ENCODE measurements at regions not wholly inside any gene's neighbourhood (a gene's known extent, or its start where the extent isn't known, plus 50 kb on each side); places are given as distances from the start of the nearest gene placed in this dataset.

- no peak for TF ChIP-seq CTCF (conservative IDR thresholded peaks at IDR 0.05)
- peaks cover 2% of the 10 kb centered on the region for H3K9me3 Mint-ChIP-seq
- H3K27me3 Mint-ChIP-seq = no peaks in the 10 kb centered on the region
- no peak overlapping the region for H3K27ac Mint-ChIP-seq
- no peak for DNase-seq (ENCODE audit: extremely low spot score, unreplicated experiment)
- H3K4me1 Mint-ChIP-seq (ENCODE audit: unreplicated experiment) = no peaks in the 10 kb centered on the region
- H3K4me3 Mint-ChIP-seq = no peak overlapping the region
- H3K36me3 Mint-ChIP-seq = no peaks in the 10 kb centered on the region
These were observed 377.7 kb upstream of the NUPR2 start for GRCh38 chr7:56493704-56494450.

- no peaks in the 10 kb centered on the region for H3K4me1 Mint-ChIP-seq (ENCODE audit: unreplicated experiment)
- no peaks in the 10 kb centered on the region for H3K27me3 Mint-ChIP-seq
- no peak for TF ChIP-seq CTCF (conservative IDR thresholded peaks at IDR 0.05)
- H3K27ac Mint-ChIP-seq = no peak overlapping the region
- no peak overlapping the region for H3K4me3 Mint-ChIP-seq
- H3K9me3 Mint-ChIP-seq = peaks cover 4% of the 10 kb centered on the region
- no peak for DNase-seq (ENCODE audit: extremely low spot score, unreplicated experiment)
- H3K36me3 Mint-ChIP-seq = no peaks in the 10 kb centered on the region
These were observed 377.0 kb upstream of the NUPR2 start for GRCh38 chr7:56493196-56493595.

- no peaks in the 10 kb centered on the region for H3K27me3 Mint-ChIP-seq
- H3K4me3 Mint-ChIP-seq = no peak overlapping the region
- no peak overlapping the region for H3K27ac Mint-ChIP-seq
- no peaks in the 10 kb centered on the region for H3K4me1 Mint-ChIP-seq (ENCODE audit: unreplicated experiment)
- TF ChIP-seq CTCF (conservative IDR thresholded peaks at IDR 0.05) = no peak
- no peaks in the 10 kb centered on the region for H3K36me3 Mint-ChIP-seq
- DNase-seq (ENCODE audit: extremely low spot score, unreplicated experiment) = no peak
- H3K9me3 Mint-ChIP-seq = peaks cover 4% of the 10 kb centered on the region
These were observed 375.6 kb upstream of the NUPR2 start for GRCh38 chr7:56491636-56492425.

GRCh38 chr7:56483861-56484550 is 367.8 kb upstream of the NUPR2 start:
- H3K36me3 Mint-ChIP-seq = no peaks in the 10 kb centered on the region

More at GRCh38 chr7:56483861-56484550, 367.8 kb upstream of the NUPR2 start:
- peaks cover 19% of the 10 kb centered on the region for H3K9me3 Mint-ChIP-seq
- TF ChIP-seq CTCF (conservative IDR thresholded peaks at IDR 0.05) = no peak
- no peak overlapping the region for H3K27ac Mint-ChIP-seq
- no peaks in the 10 kb centered on the region for H3K4me1 Mint-ChIP-seq (ENCODE audit: unreplicated experiment)
- H3K4me3 Mint-ChIP-seq = no peak overlapping the region
- no peak for DNase-seq (ENCODE audit: extremely low spot score, unreplicated experiment)
- H3K27me3 Mint-ChIP-seq = no peaks in the 10 kb centered on the region

Data from type B pancreatic cell (in vitro differentiated cells).